ENCODE measurements at regions not wholly inside any gene's neighbourhood (a gene's known extent, or its start where the extent isn't known, plus 50 kb on each side); places are given as distances from the start of the nearest gene placed in this dataset.

DNA sequence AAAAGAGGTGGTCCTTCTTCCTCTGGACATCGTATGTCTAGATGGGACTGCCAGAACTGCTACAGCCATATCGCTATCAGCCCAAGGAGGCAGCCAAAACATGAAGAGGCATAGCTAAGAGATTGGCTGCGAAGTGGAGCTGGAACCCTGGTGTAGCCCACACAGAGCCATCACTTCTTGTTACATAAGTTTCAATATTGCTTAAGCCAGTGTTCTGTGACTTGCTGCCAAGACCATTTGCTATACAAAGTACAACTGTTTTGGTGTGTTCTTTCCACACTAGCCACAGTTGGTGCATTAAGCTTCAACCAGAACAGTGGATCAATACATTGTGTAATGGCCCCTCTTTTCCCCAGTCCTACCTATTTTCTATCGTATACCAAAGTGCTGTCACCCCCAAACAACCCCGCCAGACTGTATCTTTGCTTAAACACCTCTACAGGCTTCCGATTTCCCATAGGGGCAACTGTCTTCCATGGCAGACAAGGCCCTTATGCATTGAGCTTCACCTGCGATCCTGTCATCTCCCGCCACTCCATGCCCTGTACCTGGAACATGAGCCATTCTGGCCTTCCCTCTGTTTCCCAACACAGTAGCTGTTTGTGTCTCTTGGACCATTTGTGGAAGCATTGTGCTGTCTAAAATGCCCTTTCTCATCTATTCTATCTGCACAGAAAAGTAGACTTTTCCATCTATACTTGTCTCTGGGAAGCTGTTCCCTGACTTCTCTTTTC lies 241.8 kb downstream of the TTLL7 start:
- no peak for DNase-seq (ENCODE audit: low read depth)
- no peak overlapping the region for H3K4me3 ChIP-seq (ENCODE audit: low read depth, low read length)
- TF ChIP-seq, protein P1, sequence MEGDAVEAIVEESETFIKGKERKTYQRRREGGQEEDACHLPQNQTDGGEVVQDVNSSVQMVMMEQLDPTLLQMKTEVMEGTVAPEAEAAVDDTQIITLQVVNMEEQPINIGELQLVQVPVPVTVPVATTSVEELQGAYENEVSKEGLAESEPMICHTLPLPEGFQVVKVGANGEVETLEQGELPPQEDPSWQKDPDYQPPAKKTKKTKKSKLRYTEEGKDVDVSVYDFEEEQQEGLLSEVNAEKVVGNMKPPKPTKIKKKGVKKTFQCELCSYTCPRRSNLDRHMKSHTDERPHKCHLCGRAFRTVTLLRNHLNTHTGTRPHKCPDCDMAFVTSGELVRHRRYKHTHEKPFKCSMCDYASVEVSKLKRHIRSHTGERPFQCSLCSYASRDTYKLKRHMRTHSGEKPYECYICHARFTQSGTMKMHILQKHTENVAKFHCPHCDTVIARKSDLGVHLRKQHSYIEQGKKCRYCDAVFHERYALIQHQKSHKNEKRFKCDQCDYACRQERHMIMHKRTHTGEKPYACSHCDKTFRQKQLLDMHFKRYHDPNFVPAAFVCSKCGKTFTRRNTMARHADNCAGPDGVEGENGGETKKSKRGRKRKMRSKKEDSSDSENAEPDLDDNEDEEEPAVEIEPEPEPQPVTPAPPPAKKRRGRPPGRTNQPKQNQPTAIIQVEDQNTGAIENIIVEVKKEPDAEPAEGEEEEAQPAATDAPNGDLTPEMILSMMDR (conservative IDR thresholded peaks at IDR 0.05; ENCODE audit: low read depth, low read length) = no peak

DNA sequence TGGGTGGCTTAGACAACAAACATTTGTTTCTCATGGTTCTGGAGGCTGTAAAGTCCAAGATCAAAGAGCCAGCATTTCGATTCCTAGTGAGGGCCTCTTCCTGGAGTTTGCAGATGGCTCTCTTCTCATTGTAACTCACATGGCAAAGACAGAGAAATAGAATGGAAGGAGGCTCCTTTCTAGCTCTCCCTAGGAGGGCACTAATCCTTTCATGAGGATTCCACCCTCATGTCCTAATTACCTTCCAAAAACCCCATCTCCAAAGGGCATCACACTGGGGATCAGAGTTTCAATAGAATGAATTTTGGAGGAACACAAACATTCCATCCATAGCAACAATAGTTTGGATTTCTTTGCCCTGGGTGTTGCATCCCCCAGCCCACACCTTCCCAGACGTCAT lies 247.3 kb downstream of the TTLL7 start:
- no peak for DNase-seq (ENCODE audit: low read depth)
- no peak overlapping the region for H3K4me3 ChIP-seq (ENCODE audit: low read depth, low read length)
- TF ChIP-seq, protein P1 (conservative IDR thresholded peaks at IDR 0.05; ENCODE audit: low read depth, low read length) = no peak

DNA sequence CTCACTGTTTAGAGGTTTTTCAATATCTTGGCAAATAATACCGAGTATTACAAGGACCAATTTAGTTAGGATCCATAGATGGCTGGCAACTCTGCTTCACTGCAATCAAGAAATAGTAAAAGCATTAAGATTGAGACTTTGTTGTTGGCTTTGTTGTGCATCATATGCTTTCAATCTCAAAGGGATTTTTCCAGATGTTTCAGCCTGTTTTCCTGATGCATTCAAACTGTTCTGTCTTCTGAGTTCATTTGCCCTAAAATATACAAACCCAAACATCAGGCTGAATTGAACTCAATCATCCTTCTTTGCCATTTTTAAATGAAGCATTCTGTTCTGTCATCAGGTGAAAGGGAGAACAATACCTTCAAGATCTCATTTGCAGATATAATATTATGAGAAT lies 248.7 kb downstream of the TTLL7 start:
- DNase-seq (ENCODE audit: low read depth) = no peak
- TF ChIP-seq, protein P1 (conservative IDR thresholded peaks at IDR 0.05; ENCODE audit: low read depth, low read length) = no peak
- no peak overlapping the region for H3K4me3 ChIP-seq (ENCODE audit: low read depth, low read length)

DNA sequence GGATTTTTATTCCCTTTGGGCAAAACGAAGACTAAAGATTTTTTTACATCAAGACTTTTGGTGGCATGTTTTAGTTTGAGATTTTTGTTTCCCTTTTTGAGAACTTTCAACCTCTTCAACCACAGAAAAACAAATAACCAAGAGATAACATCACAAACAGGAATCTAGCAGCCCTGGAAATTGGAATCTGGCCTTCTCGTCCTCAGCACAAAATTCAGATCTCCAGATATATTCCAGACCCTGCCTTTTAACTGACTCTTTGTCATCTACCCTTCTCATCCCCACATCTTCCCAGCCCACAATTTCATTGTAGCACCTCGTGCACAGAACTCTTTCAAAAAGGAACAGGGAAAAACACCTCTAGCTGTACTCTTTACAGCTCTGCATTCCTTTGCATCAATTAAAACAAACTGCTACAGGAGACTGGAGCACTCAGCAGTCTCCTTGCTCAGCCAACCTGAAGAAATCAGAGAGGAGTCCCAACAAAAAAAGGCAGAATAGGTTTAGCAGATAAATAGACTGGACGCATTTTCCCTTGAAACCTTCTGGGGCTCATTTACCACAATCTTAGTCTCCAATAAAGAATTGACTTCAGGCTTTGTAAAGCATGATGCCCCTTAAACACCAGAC lies 251.0 kb downstream of the TTLL7 start:
- no peak for DNase-seq (ENCODE audit: low read depth)
- no peak overlapping the region for H3K4me3 ChIP-seq (ENCODE audit: low read depth, low read length)
- TF ChIP-seq, protein P1 (conservative IDR thresholded peaks at IDR 0.05; ENCODE audit: low read depth, low read length) = no peak

DNA sequence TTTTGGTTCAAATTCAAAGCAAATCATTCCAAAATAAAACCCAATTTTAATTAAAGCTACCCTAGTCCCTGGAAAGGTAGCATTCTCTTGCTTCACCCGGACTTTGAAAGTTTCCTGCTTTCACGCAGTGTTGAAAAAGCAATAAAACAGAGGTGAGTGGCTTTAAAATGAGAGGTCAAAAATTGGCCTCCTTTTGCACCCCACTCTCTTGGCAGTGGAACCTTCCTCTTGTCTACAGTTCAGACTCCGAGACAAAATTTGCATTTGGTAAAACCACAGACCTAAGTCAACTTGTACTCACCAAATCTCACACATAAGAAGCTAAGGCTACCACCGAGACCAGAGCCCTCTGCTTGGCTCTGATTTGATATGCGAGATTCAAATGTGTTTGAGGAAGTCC lies 252.7 kb downstream of the TTLL7 start:
- TF ChIP-seq, protein P1 (conservative IDR thresholded peaks at IDR 0.05; ENCODE audit: low read depth, low read length) = no peak

DNA sequence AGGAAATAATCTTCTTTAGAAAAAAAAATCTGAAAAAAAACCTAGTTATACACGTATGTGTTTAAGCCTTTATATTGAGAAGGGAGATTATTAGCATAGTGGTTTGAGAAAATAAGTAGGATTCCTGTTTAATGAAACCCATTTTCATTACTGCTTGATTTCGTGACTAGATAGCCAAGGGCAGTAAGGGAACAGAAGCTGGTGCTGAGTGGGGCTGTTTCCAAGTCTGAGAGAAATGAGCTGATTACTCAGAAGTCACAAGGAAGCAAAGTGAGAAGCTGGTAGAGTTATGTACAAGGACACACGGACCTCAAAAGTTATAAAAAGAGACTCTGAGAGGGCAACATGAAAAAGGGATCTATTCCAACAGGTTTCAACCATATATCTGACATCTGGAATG lies 256.5 kb downstream of the TTLL7 start:
- no peak overlapping the region for H3K4me3 ChIP-seq (ENCODE audit: low read depth, low read length)
- DNase-seq (ENCODE audit: low read depth) = no peak
- TF ChIP-seq, protein P1 (conservative IDR thresholded peaks at IDR 0.05; ENCODE audit: low read depth, low read length) = no peak

More for the DNA sequence above, 252.7 kb downstream of the TTLL7 start:
- DNase-seq (ENCODE audit: low read depth) = no peak
- H3K4me3 ChIP-seq (ENCODE audit: low read depth, low read length) = no peak overlapping the region

DNA sequence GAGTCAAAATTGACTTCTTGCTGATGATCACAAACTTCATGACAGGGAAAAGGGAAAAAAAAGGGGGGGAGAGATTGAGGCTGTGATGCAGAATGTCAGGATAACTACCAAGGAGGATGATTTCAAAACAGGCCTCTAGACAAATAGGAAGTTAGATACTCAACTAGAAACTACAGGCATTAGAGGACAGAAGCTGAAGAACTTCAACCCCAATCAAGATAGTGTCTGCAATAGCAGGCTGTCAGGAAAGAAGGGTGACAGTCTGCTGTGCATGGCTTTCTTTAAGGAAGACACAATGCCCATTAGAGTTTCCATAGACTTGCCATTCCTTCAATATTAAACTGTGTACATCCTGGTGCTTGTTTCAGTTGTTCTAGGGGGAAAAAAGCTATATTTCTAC lies 257.2 kb downstream of the TTLL7 start:
- no peak overlapping the region for H3K4me3 ChIP-seq (ENCODE audit: low read depth, low read length)
- TF ChIP-seq, protein P1 (conservative IDR thresholded peaks at IDR 0.05; ENCODE audit: low read depth, low read length) = no peak
- no peak for DNase-seq (ENCODE audit: low read depth)
